Prostate gland (tissue), 2 donors: ENCODE measurements at regions not wholly inside any gene's neighbourhood (a gene's known extent, or its start where the extent isn't known, plus 50 kb on each side); places are given as distances from the start of the nearest gene placed in this dataset.

Experiments
- DNase-seq: peaks from one replicate; pipeline ENCODE4 v3.0.0-alpha.2; 2019; ENCODE audit warnings: low spot score
- H3K27ac ChIP-seq, 2 donors: fragments of 200-600 bp; sonication (generic); 2 replicates each; pipeline ENCODE4 v1.5.1; 2017 to 2019
- H3K27me3 ChIP-seq: fragments of 200-600 bp; sonication (generic); replicated peaks from 2 replicates; pipeline ENCODE4 v1.5.1; 2019; ENCODE audit not compliant: insufficient read depth
- H3K36me3 ChIP-seq, 2 donors: fragments of 200-600 bp; sonication (generic); 1 replicate in 1 of 2; 2 replicates in 1 of 2; pipeline versions ENCODE4 v1.5.1 to v1.8.1; 2017 to 2019
- H3K4me1 ChIP-seq: fragments of 200-600 bp; sonication (generic); replicated peaks from 2 replicates; pipeline ENCODE4 v1.5.1; 2019
- H3K4me3 ChIP-seq, 2 donors: fragments of 200-600 bp; sonication (generic); 2 replicates each; pipeline ENCODE4 v1.5.1; 2017 to 2019
- H3K9me3 ChIP-seq: fragments of 200-600 bp; sonication (generic); 2 replicates; pipeline ENCODE4 v1.5.1; 2017
- POLR2A ChIP-seq: fragments of 450-650 bp; IDR thresholded peaks from one replicate; pipeline ENCODE4 v1.6.1; 2016; ENCODE audit warnings: antibody characterized with exemption, mild to moderate bottlenecking
- POLR2AphosphoS5 ChIP-seq: sonication (generic); formaldehyde crosslinking; IDR thresholded peaks from one replicate; pipeline ENCODE4 v1.6.1; 2017; ENCODE audit warnings: antibody characterized with exemption
- WGBS: methylation state at CpG from one replicate; pipeline ENCODE4 v1.1.5; 2018; 5-methylcytosine and 5-hydroxymethylcytosine counted together
- intact Hi-C: fragments of 100-400 bp; cut with DNase I; formaldehyde crosslinking; loops from one replicate; pipeline ENCODE4 v1.14.2; 2022
- small RNA-seq, 2 donors: library from RNA; depleted of rRNA; stranded (forward); fragments of <200 nt; gene quantifications; one replicate each; pipeline ENCODE3, GENCODE V24; 2016
- TF ChIP-seq, protein P1 (sequence below), 4 experiments: fragments of 200-600 bp in 2 of 4; fragments of 450-650 bp in 2 of 4; sonication (generic) in 2 of 4; IDR thresholded peaks; 1 replicate in 3 of 4; 2 replicates in 1 of 4; pipeline ENCODE4 v1.5.1; 2016 to 2019; ENCODE audit warnings: antibody characterized with exemption in 4 of 4, mild to moderate bottlenecking in 2 of 4, moderate library complexity in 2 of 4

- Histone ChIP-seq H3K27ac (no peak overlapping the region), H3K36me3 (no peaks in the 10 kb centered on the region), H3K4me3 (no peak overlapping the region), H3K4me1 (no peaks in the 10 kb centered on the region), H3K9me3 (no peaks in the 10 kb centered on the region), H3K27me3 (no peaks in the 10 kb centered on the region)
- intact Hi-C loops, result no loop called here
- TF ChIP-seq POLR2AphosphoS5 (no peak), POLR2A (no peak)
- TF ChIP-seq, protein P1, sequence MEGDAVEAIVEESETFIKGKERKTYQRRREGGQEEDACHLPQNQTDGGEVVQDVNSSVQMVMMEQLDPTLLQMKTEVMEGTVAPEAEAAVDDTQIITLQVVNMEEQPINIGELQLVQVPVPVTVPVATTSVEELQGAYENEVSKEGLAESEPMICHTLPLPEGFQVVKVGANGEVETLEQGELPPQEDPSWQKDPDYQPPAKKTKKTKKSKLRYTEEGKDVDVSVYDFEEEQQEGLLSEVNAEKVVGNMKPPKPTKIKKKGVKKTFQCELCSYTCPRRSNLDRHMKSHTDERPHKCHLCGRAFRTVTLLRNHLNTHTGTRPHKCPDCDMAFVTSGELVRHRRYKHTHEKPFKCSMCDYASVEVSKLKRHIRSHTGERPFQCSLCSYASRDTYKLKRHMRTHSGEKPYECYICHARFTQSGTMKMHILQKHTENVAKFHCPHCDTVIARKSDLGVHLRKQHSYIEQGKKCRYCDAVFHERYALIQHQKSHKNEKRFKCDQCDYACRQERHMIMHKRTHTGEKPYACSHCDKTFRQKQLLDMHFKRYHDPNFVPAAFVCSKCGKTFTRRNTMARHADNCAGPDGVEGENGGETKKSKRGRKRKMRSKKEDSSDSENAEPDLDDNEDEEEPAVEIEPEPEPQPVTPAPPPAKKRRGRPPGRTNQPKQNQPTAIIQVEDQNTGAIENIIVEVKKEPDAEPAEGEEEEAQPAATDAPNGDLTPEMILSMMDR (IDR thresholded peaks at IDR 0.05), result no peak
- 69% methylated on average over 1 of the region's 1 CpG for WGBS
- no peak for DNase-seq
These were observed 1134.1 kb downstream of the EPHA3 start for GRCh38 chr3:90241481-90241880.

GRCh38 chr3:90253131-90253530 is 1145.7 kb downstream of the EPHA3 start:
- Histone ChIP-seq H3K4me1 (no peaks in the 10 kb centered on the region), H3K9me3 (no peaks in the 10 kb centered on the region), H3K27me3 (no peaks in the 10 kb centered on the region), H3K4me3 (no peak overlapping the region), H3K27ac (no peak overlapping the region), H3K36me3 (no peaks in the 10 kb centered on the region)
- intact Hi-C loops, result no loop called here
- 23% methylated on average over 2 of the region's 2 CpGs for WGBS
- no peak for DNase-seq
- TF ChIP-seq POLR2AphosphoS5 (no peak), POLR2A (no peak)
- TF ChIP-seq, protein P1 (IDR thresholded peaks at IDR 0.05), result no peak

- TF ChIP-seq, protein P1 (IDR thresholded peaks at IDR 0.05), result no peak
- H3K9me3 ChIP-seq, result no peaks in the 10 kb centered on the region
- H3K36me3 ChIP-seq, result no peaks in the 10 kb centered on the region
- H3K4me3 ChIP-seq, result no peak overlapping the region
- no peak overlapping the region for H3K27ac ChIP-seq
- 85% methylated on average over 6 of the region's 6 CpGs for WGBS
- H3K4me1 ChIP-seq, result no peaks in the 10 kb centered on the region
- intact Hi-C loops, result no loop called here
- no peaks in the 10 kb centered on the region for H3K27me3 ChIP-seq
- DNase-seq, result no peak
These were observed 1154.3 kb downstream of the EPHA3 start for GRCh38 chr3:90261481-90262433.

Small RNA genes lying in the stretch of these regions (small RNA-seq; reads per million reads assigned to genes)
- gene HSPE1P19 (0 reads per million in 2 donors), gene RF00012 (0 reads per million in 2 donors), gene RNU6-712P (0 reads per million in 2 donors)
